Cardiac septum (tissue), 1 donor: ENCODE measurements at regions not wholly inside any gene's neighbourhood (a gene's known extent, or its start where the extent isn't known, plus 50 kb on each side); places are given as distances from the start of the nearest gene placed in this dataset.
"Not testable (repeated sequence)": the region's sequence is repeated elsewhere in the genome, so short reads cannot be mapped to it uniquely, and the experiment has no call there.

ENCODE experiments used
- DNase-seq: peaks from one replicate; pipeline ENCODE4 v3.0.0-alpha.2; 2020; ENCODE audit warnings: low spot score
- intact Hi-C: fragments of 100-400 bp; cut with DNase I; formaldehyde crosslinking; loops from one replicate; pipeline ENCODE4 v1.14.0; 2022
- donor health status: DM: no; HTN: no; CAD: no.

DNA sequence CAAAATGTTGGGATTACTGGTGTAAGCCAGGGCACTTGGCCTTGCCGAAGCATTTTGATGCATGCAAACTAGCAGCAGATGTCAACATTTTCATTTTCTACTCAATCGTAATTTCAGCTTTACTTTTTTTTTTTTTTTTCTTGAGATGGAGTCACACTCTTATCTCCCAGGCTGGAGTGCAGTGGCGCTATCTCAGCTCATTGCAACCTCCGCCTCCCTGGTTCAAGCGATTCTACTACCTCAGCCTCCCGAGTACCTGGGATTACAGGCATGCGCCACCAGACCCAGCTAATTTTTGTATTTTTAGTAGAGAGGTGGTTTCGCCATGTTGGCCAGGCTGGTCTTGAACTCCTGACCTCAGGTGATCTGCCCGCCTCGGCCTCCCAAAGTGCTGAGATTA lies 373.3 kb upstream of the RGS6 start:
- intact Hi-C loops = not testable (repeated sequence)

DNA sequence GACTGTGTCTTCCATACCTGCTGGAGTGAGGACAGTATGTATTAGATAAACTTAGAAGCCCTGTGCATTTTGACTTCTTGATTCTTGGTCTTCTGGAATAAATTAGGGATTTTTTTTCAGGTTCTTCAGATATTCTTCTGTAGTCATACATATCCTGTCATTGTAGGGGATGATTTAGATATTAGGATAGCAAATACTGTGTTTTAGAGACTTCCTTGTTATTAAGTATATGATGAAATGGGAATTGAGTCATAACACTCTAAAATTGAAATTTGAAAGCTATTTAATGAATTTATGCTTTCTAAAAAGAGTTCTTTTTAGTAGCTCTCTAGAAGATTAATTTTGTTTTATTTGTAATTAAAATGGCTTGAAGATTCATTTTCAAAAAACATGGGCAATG lies 371.5 kb upstream of the RGS6 start:
- intact Hi-C loops = no loop called here

More for the DNA sequence above, 373.3 kb upstream of the RGS6 start:
- not testable (repeated sequence) for DNase-seq

DNA sequence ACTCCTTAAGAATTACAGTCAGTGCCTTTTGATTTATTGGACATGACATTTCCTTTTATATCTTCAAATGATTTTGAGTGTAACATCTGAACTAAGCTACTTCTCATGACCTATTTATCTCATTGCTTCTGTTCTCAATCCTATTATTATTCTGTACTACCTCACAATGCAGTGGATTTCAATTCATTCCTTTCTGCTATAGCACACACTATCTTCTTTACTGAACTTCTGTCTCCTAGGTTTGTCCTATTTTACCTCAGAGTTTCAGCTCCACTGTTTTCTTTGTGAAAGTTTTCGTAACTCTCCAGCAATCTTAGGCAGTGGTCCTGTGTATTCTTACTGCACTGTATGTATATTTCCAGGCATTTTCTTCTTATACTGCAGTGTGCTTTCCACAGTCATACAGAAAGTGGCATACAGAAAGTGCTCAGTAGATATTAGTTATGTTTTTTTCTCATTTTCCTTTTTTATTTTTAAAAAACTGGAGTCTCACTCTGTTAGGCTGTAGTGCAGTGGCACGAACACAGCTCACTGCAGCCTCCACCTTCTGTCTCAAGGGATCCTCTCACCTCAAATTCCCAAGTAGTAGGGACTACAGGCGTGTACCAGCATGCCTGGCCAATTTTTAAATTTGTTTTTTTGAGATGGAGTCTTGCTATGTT lies 368.6 kb upstream of the RGS6 start:
- intact Hi-C loops = no loop called here
- DNase-seq = no peak

More for the DNA sequence above, 371.5 kb upstream of the RGS6 start:
- DNase-seq = no peak

GRCh38 chr14:71566276-71566675 lies 366.0 kb upstream of the RGS6 start:
- no peak for DNase-seq
- intact Hi-C loops = no loop called here

GRCh38 chr14:71567499-71568133 lies 364.6 kb upstream of the RGS6 start:
- intact Hi-C loops = not testable (repeated sequence)

DNA sequence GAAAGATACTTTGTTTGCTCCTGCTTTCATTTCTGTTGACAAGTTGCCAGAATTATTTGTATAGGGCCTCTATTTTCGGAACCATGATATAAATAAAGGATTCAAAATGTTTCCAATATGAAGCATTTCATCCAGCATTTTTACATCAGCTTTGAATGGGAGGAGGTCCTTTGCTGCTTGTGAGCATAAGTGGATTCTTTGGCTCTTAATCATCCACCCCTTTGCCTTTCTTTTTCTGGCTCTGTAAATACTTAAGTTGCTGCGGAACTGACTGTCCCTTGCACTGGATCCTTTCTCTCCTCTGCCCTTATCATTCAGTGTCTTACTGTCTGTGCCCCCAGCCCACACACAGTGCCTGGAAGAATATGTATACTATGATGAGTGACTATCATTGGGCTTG lies 357.3 kb upstream of the RGS6 start:
- intact Hi-C loops = no loop called here
- no peak for DNase-seq

More at GRCh38 chr14:71567499-71568133, 364.6 kb upstream of the RGS6 start:
- DNase-seq = not testable (repeated sequence)

- no peak for DNase-seq
- intact Hi-C loops = no loop called here
Measured at GRCh38 chr14:71576472-71576871, 355.8 kb upstream of the RGS6 start.

GRCh38 chr14:71579331-71579730 lies 352.9 kb upstream of the RGS6 start:
- intact Hi-C loops = no loop called here
- DNase-seq = no peak

DNA sequence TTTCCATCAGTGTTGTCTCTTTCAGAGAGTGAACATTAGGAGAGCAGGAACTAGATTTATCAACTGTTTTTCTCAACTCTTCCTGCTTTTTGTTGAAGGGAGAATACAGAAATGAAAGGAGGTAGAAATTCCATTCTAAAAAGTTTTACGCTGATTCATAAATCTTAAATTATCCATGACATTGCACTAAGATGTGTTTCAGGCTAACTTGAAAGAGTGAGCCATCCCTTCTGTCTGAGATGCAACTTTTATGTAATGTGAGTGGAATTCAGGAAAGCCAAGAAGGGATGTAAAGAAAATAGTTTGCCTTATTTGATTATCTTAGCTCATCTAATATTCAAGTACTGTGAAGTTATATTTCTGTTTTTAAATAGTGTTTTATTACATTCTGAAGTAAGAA lies 349.5 kb upstream of the RGS6 start:
- intact Hi-C loops = loop anchor here (10.0 kb wide), 1 partner anchor 448 kb away; no protein-coding TSS in a partner anchor
- DNase-seq = no peak

DNA sequence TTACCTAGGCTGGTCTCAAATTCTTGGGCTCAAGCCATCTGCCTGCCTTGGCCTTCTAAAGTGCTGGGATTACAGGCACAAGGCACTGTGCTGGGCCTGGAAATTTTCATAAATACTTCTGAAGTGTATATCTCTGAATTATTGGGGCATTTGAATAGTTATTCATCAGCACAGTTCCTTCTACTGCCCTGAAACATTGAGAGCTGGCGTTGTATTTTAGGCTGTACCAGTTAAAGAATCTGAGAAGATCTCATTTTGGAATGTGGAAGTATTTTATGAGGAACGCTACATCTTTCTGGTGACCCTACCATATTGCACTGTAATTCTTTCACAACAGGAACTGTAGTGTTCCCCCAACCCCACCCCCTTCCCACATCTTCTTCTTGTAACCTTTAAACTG lies 349.0 kb upstream of the RGS6 start:
- intact Hi-C loops = loop anchor here (10.0 kb wide), 1 partner anchor 448 kb away; no protein-coding TSS in a partner anchor
- no peak for DNase-seq

GRCh38 chr14:71583705-71584104 lies 348.5 kb upstream of the RGS6 start:
- intact Hi-C loops = loop anchor here (10.0 kb wide), 1 partner anchor 449 kb away; no protein-coding TSS in a partner anchor
- no peak for DNase-seq

DNA sequence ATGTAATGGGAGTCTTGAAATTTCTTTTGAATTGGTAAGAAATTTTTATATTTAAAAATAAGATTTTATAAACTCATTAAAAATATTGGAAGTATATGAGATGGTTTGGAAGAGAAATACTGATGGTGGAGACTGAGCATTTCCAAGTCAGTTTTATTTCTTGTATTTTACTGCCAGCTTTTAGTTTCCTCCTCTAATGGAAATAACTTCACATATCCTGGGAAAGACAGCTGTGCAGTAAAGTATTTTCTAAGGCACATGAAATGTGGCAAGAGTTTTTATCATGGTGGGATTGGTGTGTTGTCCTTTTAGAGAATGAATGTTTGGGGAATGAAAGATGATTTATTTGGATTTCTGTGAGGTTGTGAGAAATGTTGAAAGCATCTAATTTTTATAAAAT lies 346.9 kb upstream of the RGS6 start:
- DNase-seq = no peak
- intact Hi-C loops = loop anchor here (10.0 kb wide), 1 partner anchor 451 kb away; no protein-coding TSS in a partner anchor

- DNase-seq = no peak
- intact Hi-C loops = loop anchor here (10.0 kb wide), 1 partner anchor 452 kb away; no protein-coding TSS in a partner anchor
Measured at GRCh38 chr14:71586131-71586897, 345.9 kb upstream of the RGS6 start.

DNA sequence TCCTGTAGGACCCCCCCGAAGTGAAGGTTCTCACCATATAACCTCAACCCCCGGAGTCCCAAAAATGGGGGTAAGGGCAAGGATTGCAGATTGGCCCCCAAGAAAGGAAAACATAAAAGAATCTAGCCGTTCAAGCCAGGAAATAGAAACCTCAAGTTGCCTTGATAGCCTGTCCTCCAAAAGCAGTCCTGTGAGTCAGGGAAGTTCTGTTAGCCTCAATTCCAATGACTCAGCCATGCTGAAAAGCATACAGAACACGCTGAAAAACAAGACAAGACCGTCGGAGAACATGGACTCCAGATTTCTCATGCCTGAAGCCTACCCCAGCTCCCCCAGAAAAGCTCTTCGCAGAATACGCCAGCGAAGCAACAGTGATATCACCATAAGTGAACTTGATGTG lies 344.2 kb upstream of the RGS6 start:
- no peak for DNase-seq
- intact Hi-C loops = loop anchor here (10.0 kb wide), 1 partner anchor 453 kb away; no protein-coding TSS in a partner anchor

DNA sequence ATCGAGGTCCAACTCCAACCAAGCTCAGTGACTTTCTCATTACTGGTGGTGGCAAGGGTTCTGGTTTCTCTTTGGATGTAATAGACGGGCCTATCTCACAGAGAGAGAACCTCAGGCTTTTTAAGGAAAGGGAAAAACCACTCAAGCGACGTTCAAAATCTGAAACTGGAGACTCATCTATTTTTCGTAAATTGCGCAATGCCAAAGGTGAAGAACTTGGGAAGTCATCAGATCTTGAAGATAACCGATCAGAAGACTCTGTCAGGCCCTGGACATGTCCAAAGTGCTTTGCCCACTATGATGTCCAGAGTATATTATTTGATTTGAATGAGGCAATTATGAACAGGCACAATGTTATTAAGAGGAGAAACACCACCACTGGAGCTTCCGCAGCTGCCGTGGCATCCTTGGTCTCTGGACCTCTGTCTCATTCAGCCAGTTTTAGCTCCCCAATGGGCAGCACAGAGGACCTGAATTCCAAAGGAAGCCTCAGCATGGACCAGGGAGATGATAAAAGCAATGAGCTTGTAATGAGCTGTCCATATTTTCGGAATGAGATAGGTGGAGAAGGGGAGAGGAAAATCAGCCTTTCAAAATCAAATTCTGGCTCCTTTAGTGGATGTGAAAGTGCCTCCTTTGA lies 343.5 kb upstream of the RGS6 start:
- intact Hi-C loops = loop anchor here (10.0 kb wide), 1 partner anchor 454 kb away; no protein-coding TSS in a partner anchor
- no peak for DNase-seq

- DNase-seq = no peak
- intact Hi-C loops = loop anchor here (10.0 kb wide), 1 partner anchor 455 kb away; no protein-coding TSS in a partner anchor
Measured at GRCh38 chr14:71589609-71590008, 342.6 kb upstream of the RGS6 start.

DNA sequence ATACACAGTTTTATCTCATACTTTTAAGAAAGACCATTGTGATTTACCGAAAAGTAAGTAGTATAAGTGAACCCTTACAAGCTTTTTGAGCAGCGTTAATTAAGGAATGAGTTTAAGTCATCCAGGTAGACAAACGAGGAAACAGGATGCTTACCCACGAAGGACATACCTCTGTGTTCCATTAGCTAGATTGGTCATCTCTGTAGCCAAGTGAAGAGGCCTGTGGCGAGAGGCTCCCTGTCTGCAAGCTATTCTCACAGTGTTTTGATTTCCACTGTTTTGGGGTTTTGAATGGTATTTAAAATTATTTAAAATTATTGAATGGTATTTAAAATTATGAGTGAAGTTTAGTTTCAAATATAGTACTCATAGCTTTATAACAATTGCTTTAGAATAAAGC lies 342.1 kb upstream of the RGS6 start:
- DNase-seq = no peak
- intact Hi-C loops = no loop called here

DNA sequence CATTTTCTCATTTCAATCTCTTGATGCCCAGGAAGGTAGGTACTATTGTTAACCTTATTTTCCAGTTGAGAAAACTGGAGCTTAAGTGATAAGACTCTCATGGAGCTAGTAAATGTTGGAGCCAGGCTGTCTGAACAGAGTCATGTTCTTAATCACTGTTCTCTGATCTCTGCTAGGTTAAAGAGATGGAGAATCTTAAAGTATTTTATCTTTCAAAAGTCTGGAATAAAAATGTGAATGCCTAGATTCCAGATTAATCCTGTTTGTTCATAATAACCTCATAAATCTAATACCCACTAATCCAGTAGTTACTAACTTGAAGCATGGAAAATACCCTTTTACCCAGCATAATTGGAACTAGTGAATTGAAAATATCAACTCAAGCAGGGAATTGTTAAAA lies 341.0 kb upstream of the RGS6 start:
- no peak for DNase-seq
- intact Hi-C loops = no loop called here

GRCh38 chr14:71591929-71592328 lies 340.3 kb upstream of the RGS6 start:
- no peak for DNase-seq
- intact Hi-C loops = no loop called here

DNA sequence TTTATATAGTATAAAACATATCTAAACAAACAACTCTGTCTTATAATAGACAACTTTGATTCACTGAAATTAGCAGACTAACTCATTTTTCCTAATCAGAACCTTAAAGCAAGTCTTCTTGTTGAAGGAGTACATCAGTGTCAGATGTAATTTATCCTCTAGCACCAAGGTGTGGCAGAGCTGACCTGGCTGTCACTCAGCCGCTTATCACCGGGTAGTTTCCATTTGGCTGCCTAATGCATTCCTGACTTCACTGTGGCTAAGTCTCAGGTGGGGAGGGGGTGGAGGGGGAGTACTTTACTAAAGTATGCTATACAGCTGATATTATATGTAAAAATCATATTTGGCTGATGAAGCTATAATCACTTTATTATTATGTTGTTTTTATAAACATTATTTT lies 339.9 kb upstream of the RGS6 start:
- no peak for DNase-seq

More for the DNA sequence above, 339.9 kb upstream of the RGS6 start:
- intact Hi-C loops = no loop called here
